ENCODE measurements at regions not wholly inside any gene's neighbourhood (a gene's known extent, or its start where the extent isn't known, plus 50 kb on each side); places are given as distances from the start of the nearest gene placed in this dataset.

DNA sequence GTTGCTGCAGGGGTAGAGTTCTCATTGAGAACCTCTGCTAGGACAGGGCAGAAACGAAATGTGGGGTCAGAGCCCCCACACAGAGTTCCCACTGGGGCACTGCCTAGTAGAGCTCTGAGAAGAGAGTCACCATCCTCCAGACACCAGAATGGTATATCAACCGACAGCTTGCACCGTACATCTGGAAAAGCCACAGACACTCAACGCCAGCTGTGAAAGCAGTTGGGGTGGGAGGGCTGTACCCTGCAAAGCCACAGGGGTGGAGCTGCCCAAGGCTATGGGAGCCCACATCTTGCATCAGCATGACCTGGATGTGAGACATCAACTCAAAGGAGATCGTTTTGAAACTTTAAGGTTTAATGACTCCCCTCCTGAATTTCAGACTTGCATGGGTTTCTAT is 284.0 kb upstream of the DEPDC1 start:
- Histone ChIP-seq H3K27me3 (no peaks in the 10 kb centered on the region), H3K4me1 (no peaks in the 10 kb centered on the region), H3K36me3 (no peaks in the 10 kb centered on the region), H3K9me3 (no peaks in the 10 kb centered on the region), H3K27ac (no peak overlapping the region), H3K4me3 (no peak overlapping the region)
- in situ Hi-C loops (cut with MboI; ENCODE audit: low sequenced_read_pairs in 4 of 4): no loop called here
- no peak for DNase-seq
- no peak for ATAC-seq
- TF ChIP-seq, protein P1, sequence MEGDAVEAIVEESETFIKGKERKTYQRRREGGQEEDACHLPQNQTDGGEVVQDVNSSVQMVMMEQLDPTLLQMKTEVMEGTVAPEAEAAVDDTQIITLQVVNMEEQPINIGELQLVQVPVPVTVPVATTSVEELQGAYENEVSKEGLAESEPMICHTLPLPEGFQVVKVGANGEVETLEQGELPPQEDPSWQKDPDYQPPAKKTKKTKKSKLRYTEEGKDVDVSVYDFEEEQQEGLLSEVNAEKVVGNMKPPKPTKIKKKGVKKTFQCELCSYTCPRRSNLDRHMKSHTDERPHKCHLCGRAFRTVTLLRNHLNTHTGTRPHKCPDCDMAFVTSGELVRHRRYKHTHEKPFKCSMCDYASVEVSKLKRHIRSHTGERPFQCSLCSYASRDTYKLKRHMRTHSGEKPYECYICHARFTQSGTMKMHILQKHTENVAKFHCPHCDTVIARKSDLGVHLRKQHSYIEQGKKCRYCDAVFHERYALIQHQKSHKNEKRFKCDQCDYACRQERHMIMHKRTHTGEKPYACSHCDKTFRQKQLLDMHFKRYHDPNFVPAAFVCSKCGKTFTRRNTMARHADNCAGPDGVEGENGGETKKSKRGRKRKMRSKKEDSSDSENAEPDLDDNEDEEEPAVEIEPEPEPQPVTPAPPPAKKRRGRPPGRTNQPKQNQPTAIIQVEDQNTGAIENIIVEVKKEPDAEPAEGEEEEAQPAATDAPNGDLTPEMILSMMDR (IDR thresholded peaks at IDR 0.05 in 4 of 5, conservative IDR thresholded peaks at IDR 0.05 in 1 of 5): no peak
- TF ChIP-seq POLR2A (IDR thresholded peaks at IDR 0.05): no peak
- intact Hi-C loops (cut with DNase I; ENCODE audit: low total_unique reads): no loop called here

GRCh38 chr1:68782890-68783289 is 286.0 kb upstream of the DEPDC1 start:
- Histone ChIP-seq H3K27me3 (no peaks in the 10 kb centered on the region), H3K4me3 (no peak overlapping the region), H3K9me3 (no peaks in the 10 kb centered on the region), H3K4me1 (no peaks in the 10 kb centered on the region), H3K36me3 (no peaks in the 10 kb centered on the region), H3K27ac (no peak overlapping the region)
- in situ Hi-C loops (cut with MboI; ENCODE audit: low sequenced_read_pairs in 4 of 4) (no loop called here), intact Hi-C loops (cut with DNase I; ENCODE audit: low total_unique reads) (no loop called here)
- TF ChIP-seq, protein P1 (IDR thresholded peaks at IDR 0.05 in 4 of 5, conservative IDR thresholded peaks at IDR 0.05 in 1 of 5): no peak
- no peak for TF ChIP-seq POLR2A (IDR thresholded peaks at IDR 0.05)
- no peak for ATAC-seq
- DNase-seq: no peak

DNA sequence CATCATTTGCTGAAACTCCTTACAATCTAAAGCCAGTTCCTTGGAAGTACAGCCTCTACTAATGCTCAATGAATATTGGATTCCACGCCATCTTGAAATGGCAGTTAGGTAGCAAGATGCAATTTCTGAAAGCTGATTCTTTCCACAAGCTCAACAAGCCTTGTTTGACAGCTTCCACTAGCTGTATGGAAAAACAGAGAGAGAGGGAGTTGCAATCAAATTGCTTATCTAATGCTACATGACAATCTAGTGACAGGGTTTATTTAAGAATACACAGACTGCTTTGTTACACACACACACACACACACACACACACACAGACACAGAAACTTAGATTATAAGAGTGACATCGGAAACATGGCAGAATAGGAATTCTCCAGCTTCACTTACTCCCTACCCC is 288.4 kb upstream of the DEPDC1 start:
- no peak for ATAC-seq
- H3K9me3 ChIP-seq: no peaks in the 10 kb centered on the region
- H3K27ac ChIP-seq: no peak overlapping the region
- H3K27me3 ChIP-seq: no peaks in the 10 kb centered on the region
- no peak for DNase-seq
- no peak overlapping the region for H3K4me3 ChIP-seq
- TF ChIP-seq, protein P1 (IDR thresholded peaks at IDR 0.05 in 4 of 5, conservative IDR thresholded peaks at IDR 0.05 in 1 of 5): no peak
- TF ChIP-seq POLR2A (IDR thresholded peaks at IDR 0.05): no peak
- H3K36me3 ChIP-seq: no peaks in the 10 kb centered on the region
- H3K4me1 ChIP-seq: no peaks in the 10 kb centered on the region
- in situ Hi-C loops (cut with MboI; ENCODE audit: low sequenced_read_pairs in 4 of 4) (no loop called here), intact Hi-C loops (cut with DNase I; ENCODE audit: low total_unique reads) (no loop called here)

GRCh38 chr1:68788762-68789161 is 291.9 kb upstream of the DEPDC1 start:
- intact Hi-C loops (cut with DNase I; ENCODE audit: low total_unique reads) (no loop called here), in situ Hi-C loops (cut with MboI; ENCODE audit: low sequenced_read_pairs in 4 of 4) (no loop called here)
- Histone ChIP-seq H3K4me1 (no peaks in the 10 kb centered on the region), H3K4me3 (no peak overlapping the region), H3K36me3 (no peaks in the 10 kb centered on the region), H3K9me3 (no peaks in the 10 kb centered on the region), H3K27ac (no peak overlapping the region), H3K27me3 (no peaks in the 10 kb centered on the region)
- ATAC-seq: no peak
- no peak for TF ChIP-seq POLR2A (IDR thresholded peaks at IDR 0.05)
- TF ChIP-seq, protein P1 (IDR thresholded peaks at IDR 0.05 in 4 of 5, conservative IDR thresholded peaks at IDR 0.05 in 1 of 5): no peak
- DNase-seq: no peak

GRCh38 chr1:68791800-68792199 is 294.9 kb upstream of the DEPDC1 start:
- DNase-seq (no peak), ATAC-seq (no peak)
- H3K9me3 ChIP-seq: no peaks in the 10 kb centered on the region
- no peaks in the 10 kb centered on the region for H3K36me3 ChIP-seq
- H3K4me3 ChIP-seq: no peak overlapping the region
- no peaks in the 10 kb centered on the region for H3K27me3 ChIP-seq
- intact Hi-C loops (cut with DNase I; ENCODE audit: low total_unique reads): no loop called here
- TF ChIP-seq POLR2A (IDR thresholded peaks at IDR 0.05): no peak
- TF ChIP-seq, protein P1 (IDR thresholded peaks at IDR 0.05 in 4 of 5, conservative IDR thresholded peaks at IDR 0.05 in 1 of 5): no peak
- no peak overlapping the region for H3K27ac ChIP-seq
- H3K4me1 ChIP-seq: no peaks in the 10 kb centered on the region
- in situ Hi-C loops (cut with MboI; ENCODE audit: low sequenced_read_pairs in 4 of 4): no loop called here

All from gastrocnemius medialis (tissue), 4 donors.